ENCODE measurements at regions not wholly inside any gene's neighbourhood (a gene's known extent, or its start where the extent isn't known, plus 50 kb on each side); places are given as distances from the start of the nearest gene placed in this dataset.

DNA sequence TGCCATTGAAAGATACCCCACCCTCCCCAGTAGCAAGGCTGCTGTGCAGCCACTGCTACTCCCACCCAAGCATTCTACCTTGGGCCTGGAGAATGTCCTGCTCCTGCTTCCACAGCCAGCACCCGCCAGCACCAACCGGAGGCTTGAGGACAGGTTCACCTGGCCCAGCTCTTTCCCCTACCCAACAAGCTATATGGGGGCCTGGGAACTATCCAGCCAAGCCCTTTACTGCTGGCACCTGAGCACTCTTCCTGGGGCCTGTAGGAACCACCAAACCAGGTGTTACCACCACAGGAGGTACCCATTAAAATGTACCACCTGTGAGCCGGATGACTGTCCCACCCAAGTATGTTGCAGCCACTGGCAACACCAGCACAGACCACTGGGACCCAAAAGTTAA is 86.1 kb upstream of the GHR start:
- TF ChIP-seq, protein P1, sequence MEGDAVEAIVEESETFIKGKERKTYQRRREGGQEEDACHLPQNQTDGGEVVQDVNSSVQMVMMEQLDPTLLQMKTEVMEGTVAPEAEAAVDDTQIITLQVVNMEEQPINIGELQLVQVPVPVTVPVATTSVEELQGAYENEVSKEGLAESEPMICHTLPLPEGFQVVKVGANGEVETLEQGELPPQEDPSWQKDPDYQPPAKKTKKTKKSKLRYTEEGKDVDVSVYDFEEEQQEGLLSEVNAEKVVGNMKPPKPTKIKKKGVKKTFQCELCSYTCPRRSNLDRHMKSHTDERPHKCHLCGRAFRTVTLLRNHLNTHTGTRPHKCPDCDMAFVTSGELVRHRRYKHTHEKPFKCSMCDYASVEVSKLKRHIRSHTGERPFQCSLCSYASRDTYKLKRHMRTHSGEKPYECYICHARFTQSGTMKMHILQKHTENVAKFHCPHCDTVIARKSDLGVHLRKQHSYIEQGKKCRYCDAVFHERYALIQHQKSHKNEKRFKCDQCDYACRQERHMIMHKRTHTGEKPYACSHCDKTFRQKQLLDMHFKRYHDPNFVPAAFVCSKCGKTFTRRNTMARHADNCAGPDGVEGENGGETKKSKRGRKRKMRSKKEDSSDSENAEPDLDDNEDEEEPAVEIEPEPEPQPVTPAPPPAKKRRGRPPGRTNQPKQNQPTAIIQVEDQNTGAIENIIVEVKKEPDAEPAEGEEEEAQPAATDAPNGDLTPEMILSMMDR (IDR thresholded peaks at IDR 0.05; ENCODE audit: insufficient read depth, missing control alignments), result no peak
- DNase-seq (ENCODE audit: insufficient read length, low spot score) (no peak), FAIRE-seq (no peak)

DNA sequence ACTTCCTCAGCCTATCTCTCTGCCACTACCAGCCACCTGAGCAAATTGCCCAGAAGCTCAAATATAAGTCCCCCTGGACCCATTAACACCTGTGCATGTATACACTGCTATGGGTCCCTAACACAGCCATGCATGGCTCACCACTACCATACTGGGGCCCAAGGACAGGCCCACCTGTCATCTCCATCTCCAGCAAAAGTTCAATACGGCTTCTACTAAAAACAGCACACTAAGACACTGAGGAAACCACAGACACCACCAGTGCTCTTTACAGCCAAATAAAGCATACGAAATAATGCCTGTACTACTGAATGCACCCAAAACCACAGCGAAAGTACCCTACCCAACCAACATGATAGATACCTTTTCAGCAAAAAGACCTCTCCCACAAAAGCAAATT is 85.6 kb upstream of the GHR start:
- DNase-seq (ENCODE audit: insufficient read length, low spot score) (no peak), FAIRE-seq (no peak)
- TF ChIP-seq, protein P1 (IDR thresholded peaks at IDR 0.05; ENCODE audit: insufficient read depth, missing control alignments), result no peak

DNA sequence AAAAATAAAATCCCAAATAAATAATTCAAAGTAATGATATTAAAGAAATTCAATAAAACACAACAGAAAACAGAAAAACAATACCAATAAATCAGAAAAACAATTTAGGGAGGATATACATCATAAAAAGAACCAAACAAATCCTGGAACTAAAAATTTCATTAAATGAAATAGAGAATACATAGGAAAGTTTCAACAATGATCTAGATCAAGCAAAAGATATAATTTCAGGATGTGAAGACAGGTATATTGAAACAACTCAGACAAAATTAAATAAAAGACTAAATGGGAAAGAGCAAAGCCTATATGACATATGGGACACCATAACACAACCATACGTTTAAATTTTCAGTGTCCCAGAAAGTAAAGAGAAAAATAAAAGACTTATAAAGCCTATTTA is 85.1 kb upstream of the GHR start:
- FAIRE-seq, result no peak
- TF ChIP-seq, protein P1 (IDR thresholded peaks at IDR 0.05; ENCODE audit: insufficient read depth, missing control alignments), result no peak
- no peak for DNase-seq (ENCODE audit: insufficient read length, low spot score)

DNA sequence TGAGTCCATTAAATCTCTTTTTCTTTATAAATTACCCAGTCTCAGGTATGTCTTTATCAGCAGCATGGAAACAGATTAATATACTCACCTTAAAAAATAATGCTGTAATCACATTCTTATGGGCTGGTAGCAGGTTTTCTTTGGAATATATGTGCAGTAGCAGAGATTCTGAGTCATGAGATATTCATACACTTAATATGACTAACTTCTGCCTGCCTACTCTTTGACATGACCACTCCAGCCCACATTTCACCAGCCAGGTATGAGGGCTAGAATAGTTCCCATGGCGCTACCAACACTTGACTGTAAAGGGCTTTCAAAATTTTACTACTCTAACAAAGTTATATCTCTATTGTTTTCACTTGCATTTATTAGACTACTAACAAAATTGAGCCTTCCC is 74.1 kb upstream of the GHR start:
- FAIRE-seq, result no peak
- no peak for DNase-seq (ENCODE audit: insufficient read length, low spot score)
- TF ChIP-seq, protein P1 (IDR thresholded peaks at IDR 0.05; ENCODE audit: insufficient read depth, missing control alignments), result no peak

DNA sequence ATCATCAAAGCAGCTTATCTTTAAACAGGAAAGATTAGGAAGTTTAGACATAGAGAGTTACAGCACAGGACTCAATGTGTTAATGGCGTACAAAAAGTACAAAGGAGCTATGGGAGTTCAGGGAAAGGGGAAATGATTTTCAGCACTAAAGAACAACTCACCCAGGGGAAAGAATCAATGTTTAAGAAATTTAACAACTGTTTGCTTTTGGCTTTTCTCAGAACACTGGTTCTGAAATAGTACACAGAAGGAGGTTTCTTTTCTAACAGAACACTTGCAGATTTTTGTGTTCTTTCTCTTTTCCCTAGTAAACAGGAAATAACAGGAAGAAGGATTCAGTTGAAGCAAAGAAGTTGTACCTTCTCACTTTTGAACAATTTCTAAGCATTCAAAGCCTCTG is 71.3 kb upstream of the GHR start:
- DNase-seq (ENCODE audit: insufficient read length, low spot score) (no peak), FAIRE-seq (no peak)
- TF ChIP-seq, protein P1 (IDR thresholded peaks at IDR 0.05; ENCODE audit: insufficient read depth, missing control alignments), result no peak

DNA sequence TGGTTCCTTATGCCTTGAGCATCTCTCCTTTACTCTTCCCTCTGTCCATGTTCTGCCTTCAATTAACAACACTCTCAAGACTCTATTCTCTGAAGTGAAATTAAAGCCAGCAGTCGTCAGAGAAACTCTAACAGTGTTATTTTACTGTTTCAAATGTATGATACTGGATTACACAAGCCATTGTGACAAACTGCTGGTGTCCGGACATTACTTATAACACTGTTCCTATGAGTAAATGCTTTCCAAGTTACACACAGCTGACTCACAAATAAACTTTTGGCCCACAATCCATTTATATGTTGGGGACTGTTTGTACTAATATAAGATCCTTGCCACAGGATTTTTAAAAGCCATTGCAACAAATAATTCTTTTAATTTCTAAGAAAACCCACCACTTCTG is 63.2 kb upstream of the GHR start:
- TF ChIP-seq, protein P1 (IDR thresholded peaks at IDR 0.05; ENCODE audit: insufficient read depth, missing control alignments), result no peak
- FAIRE-seq (no peak), DNase-seq (ENCODE audit: insufficient read length, low spot score) (no peak)

DNA sequence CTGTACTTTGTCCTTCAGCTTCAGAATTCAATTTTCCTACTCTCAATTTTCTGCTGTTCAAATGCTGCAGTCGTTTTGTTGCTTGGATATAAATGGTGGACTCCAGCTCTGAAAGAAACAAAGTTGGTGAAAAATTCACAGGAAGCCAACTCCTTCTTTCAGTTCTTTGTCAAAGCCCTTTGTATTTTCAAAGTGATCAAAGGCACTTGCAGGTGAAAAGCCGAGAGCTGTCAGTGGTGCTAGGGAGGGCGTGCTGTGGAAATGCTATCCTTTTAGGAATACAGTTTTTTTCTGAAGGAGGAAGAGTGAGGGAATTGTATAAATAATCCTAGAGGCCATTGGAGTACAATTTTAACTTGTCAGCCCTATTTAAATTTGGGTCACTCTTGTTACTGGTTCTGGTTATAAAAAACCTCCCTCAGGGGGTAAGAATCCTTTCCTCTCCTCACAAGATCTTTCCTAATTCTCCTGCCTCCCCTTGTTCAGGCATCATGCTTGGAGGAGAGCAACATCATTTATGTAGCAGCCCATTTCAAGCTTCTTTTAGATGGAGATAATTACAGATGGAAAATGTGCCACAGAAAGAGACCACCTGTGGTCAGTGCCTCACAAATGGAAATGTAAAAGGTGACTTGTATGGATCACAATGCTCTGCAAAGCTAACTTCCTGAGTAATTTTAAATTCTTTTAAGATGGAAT is 62.5 kb upstream of the GHR start:
- TF ChIP-seq, protein P1 (IDR thresholded peaks at IDR 0.05; ENCODE audit: insufficient read depth, missing control alignments), result no peak
- FAIRE-seq (no peak), DNase-seq (ENCODE audit: insufficient read length, low spot score) (no peak)
